ENCODE measurements at regions not wholly inside any gene's neighbourhood (a gene's known extent, or its start where the extent isn't known, plus 50 kb on each side); places are given as distances from the start of the nearest gene placed in this dataset.

DNA sequence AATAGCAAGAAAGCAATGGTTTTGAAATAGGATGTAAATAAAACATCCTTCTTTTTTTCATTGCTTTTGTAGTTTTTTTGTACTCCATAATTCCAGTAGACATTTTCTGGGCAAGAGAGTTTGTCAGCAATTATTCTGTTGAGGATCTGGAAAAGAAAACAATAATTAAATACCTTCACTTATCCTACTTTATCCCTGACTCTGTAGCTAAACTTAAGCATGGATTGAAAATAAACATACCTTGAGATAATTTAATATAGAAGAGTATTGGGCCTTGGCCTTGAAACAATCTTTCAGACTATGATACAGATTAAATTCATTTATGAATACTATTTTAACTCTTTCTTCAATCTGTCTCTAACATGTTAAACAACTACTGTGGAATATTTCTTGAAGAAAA is 321.2 kb downstream of the CHRM3 start:
- H3K27me3 ChIP-seq = no peaks in the 10 kb centered on the region
- H3K4me3 ChIP-seq = no peak overlapping the region
- H3K4me1 ChIP-seq = no peaks in the 10 kb centered on the region
- H3K27ac ChIP-seq = no peak overlapping the region
- intact Hi-C loops (cut with DNase I) = no loop called here
- TF ChIP-seq, protein P1, sequence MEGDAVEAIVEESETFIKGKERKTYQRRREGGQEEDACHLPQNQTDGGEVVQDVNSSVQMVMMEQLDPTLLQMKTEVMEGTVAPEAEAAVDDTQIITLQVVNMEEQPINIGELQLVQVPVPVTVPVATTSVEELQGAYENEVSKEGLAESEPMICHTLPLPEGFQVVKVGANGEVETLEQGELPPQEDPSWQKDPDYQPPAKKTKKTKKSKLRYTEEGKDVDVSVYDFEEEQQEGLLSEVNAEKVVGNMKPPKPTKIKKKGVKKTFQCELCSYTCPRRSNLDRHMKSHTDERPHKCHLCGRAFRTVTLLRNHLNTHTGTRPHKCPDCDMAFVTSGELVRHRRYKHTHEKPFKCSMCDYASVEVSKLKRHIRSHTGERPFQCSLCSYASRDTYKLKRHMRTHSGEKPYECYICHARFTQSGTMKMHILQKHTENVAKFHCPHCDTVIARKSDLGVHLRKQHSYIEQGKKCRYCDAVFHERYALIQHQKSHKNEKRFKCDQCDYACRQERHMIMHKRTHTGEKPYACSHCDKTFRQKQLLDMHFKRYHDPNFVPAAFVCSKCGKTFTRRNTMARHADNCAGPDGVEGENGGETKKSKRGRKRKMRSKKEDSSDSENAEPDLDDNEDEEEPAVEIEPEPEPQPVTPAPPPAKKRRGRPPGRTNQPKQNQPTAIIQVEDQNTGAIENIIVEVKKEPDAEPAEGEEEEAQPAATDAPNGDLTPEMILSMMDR (IDR thresholded peaks at IDR 0.05) = no peak
- TF ChIP-seq POLR2A (IDR thresholded peaks at IDR 0.05) = no peak
- no peak for DNase-seq
- no peaks in the 10 kb centered on the region for H3K9me3 ChIP-seq
- no peak for ATAC-seq
- no peaks in the 10 kb centered on the region for H3K36me3 ChIP-seq (replicated peaks in 1 of 2; ENCODE audit: insufficient read depth in 1 of 2, low read depth in 2 of 2)

DNA sequence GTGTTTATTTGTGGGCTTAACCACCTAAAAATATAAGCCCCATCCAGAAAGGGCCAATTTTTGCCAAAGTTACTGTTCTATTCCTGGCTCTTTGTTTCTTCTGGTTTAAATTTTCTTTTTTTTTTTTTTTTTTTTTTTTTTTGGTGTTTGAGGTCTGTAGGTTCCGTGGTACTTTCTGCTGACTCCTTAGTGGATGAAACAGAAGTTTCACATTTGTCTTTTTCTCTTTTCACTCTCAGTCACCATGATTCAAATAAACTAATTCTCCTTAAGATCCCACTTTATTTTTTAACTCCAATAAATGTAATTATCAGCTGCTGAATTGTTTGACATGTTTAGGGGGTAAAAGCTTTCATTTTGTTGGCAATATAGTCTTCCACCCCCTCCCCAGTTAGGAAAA is 322.3 kb downstream of the CHRM3 start:
- no peak for TF ChIP-seq POLR2A (IDR thresholded peaks at IDR 0.05)
- TF ChIP-seq, protein P1 (IDR thresholded peaks at IDR 0.05) = no peak
- no peak overlapping the region for H3K27ac ChIP-seq
- H3K4me3 ChIP-seq = no peak overlapping the region
- intact Hi-C loops (cut with DNase I) = no loop called here
- ATAC-seq (no peak), DNase-seq (no peak)
- no peaks in the 10 kb centered on the region for H3K4me1 ChIP-seq
- no peaks in the 10 kb centered on the region for H3K9me3 ChIP-seq
- no peaks in the 10 kb centered on the region for H3K36me3 ChIP-seq (replicated peaks in 1 of 2; ENCODE audit: insufficient read depth in 1 of 2, low read depth in 2 of 2)
- H3K27me3 ChIP-seq = no peaks in the 10 kb centered on the region
- WGBS, 2 donors = 92 to 100% methylated on average over 1 of the region's 1 CpG

DNA sequence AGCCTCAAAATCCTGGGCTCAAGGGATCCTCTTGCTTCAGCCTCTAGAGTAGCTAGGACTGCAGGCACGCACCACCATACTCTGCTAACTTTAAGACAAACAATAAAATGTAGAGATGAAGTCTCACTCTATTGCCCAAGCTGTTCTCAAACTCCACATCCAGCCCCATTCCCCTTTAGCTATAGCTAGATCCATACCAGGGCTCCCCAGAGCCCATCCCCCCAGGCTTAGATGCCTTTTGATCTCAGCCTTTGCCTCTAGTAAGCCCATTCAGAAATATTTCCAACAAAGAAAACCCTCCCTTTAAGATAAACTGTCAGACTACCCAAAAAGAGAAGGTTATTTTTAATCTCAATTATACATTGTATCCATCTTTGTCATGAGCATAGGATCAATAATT is 325.4 kb downstream of the CHRM3 start:
- intact Hi-C loops (cut with DNase I) = no loop called here
- DNase-seq = no peak
- no peaks in the 10 kb centered on the region for H3K27me3 ChIP-seq
- ATAC-seq = no peak
- H3K4me3 ChIP-seq = no peak overlapping the region
- no peaks in the 10 kb centered on the region for H3K9me3 ChIP-seq
- no peak overlapping the region for H3K27ac ChIP-seq
- H3K36me3 ChIP-seq (replicated peaks in 1 of 2; ENCODE audit: insufficient read depth in 1 of 2, low read depth in 2 of 2) = no peaks in the 10 kb centered on the region
- H3K4me1 ChIP-seq = peaks cover 2% of the 10 kb centered on the region
- 100% methylated on average over 1 of the region's 1 CpG for WGBS, 2 donors
- TF ChIP-seq, protein P1 (IDR thresholded peaks at IDR 0.05) = no peak
- no peak for TF ChIP-seq POLR2A (IDR thresholded peaks at IDR 0.05)

DNA sequence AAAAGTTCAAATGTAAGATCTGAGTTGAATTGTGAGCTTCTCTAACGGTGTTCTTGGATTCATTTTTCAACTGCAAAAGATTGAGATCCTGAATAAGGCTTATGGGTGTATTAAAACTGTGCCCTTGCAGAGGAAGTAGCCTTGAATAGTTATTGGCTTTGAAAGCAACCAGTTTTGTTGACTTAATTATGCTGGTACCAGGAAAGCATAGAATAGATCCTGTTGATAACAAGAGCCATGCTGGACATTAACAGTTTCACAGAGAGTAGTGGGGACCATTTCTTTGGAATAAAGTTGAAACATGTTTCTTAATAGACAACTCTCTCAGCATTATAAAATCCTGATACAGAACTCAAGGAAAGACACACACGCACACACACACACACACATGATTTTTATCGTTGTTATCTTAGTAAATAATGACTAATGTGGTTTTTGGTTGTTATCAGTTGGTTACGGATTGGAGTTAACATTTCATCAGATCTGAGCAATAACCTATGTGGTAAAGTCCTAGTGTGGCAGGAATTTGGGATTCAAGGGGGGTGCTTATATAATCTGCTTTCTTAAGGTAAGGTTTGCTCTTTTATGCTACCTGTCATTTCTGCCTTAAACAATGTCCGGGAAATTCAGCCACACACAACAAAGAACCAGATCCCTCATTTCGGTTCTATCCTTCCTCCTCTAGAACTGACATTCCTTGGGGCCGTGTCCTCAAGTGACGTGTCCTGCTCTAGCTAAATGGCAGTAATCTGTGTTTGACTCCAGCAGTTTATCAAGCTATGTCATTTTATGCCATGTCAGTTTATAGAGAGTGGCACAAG is 330.9 kb downstream of the CHRM3 start:
- Histone ChIP-seq H3K36me3 (replicated peaks in 1 of 2; ENCODE audit: insufficient read depth in 1 of 2, low read depth in 2 of 2) (no peaks in the 10 kb centered on the region), H3K27me3 (no peaks in the 10 kb centered on the region), H3K4me3 (no peak overlapping the region), H3K27ac (no peak overlapping the region), H3K4me1 (peaks cover 25% of the 10 kb centered on the region), H3K9me3 (no peaks in the 10 kb centered on the region)
- 38 to 46% methylated on average over 8 of the region's 8 CpGs for WGBS, 2 donors
- no peak for TF ChIP-seq POLR2A (IDR thresholded peaks at IDR 0.05)
- TF ChIP-seq, protein P1 (IDR thresholded peaks at IDR 0.05) = no peak
- no peak for DNase-seq
- intact Hi-C loops (cut with DNase I) = no loop called here
- ATAC-seq = no peak

DNA sequence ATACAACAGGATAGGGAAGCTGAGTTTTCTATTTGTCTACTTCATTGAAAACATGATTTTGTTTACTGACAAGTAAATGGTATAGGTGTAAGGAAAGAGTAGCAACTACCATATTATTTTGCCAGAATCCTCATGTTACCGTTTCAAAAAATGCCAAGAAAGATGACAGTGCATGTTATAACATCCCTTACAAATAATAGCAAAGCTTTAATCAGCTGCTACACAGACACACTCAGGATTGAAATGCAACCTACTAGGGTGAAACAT is 331.5 kb downstream of the CHRM3 start:
- Histone ChIP-seq H3K27ac (no peak overlapping the region), H3K27me3 (no peaks in the 10 kb centered on the region), H3K9me3 (no peaks in the 10 kb centered on the region), H3K4me1 (peaks cover 25% of the 10 kb centered on the region), H3K4me3 (no peak overlapping the region), H3K36me3 (replicated peaks in 1 of 2; ENCODE audit: insufficient read depth in 1 of 2, low read depth in 2 of 2) (no peaks in the 10 kb centered on the region)
- WGBS, 2 donors = 72% methylated on average over 1 of the region's 1 CpG
- TF ChIP-seq, protein P1 (IDR thresholded peaks at IDR 0.05) = no peak
- no peak for TF ChIP-seq POLR2A (IDR thresholded peaks at IDR 0.05)
- ATAC-seq (no peak), DNase-seq (no peak)
- intact Hi-C loops (cut with DNase I) = no loop called here
